Peyer's patch (tissue), 4 donors: ENCODE measurements at regions not wholly inside any gene's neighbourhood (a gene's known extent, or its start where the extent isn't known, plus 50 kb on each side); places are given as distances from the start of the nearest gene placed in this dataset.

Experiments used
- DNase-seq, 3 donors: peaks; one replicate each; pipeline ENCODE4 v3.0.0-alpha.2; 2017 to 2019
- H3K27ac ChIP-seq, 4 donors: fragments of 200-600 bp; sonication (generic); one replicate each; pipeline ENCODE4 v1.5.1; 2016 to 2019
- H3K27me3 ChIP-seq, 2 donors: fragments of 200-600 bp; sonication (generic); one replicate each; pipeline ENCODE4 v1.5.1; 2019
- H3K36me3 ChIP-seq, 3 donors: fragments of 200-600 bp; sonication (generic); one replicate each; pipeline ENCODE4 v1.5.1; 2016 to 2019
- H3K4me1 ChIP-seq, 4 donors: fragments of 200-600 bp; sonication (generic); one replicate each; pipeline ENCODE4 v1.5.1; 2016 to 2019
- H3K4me3 ChIP-seq, 4 donors: fragments of 200-600 bp; sonication (generic); 1 replicate in 3 of 4; 2 replicates in 1 of 4; pipeline ENCODE4 v1.5.1; 2016 to 2019; ENCODE audit warnings: mild to moderate bottlenecking in 1 of 4
- H3K9me3 ChIP-seq, 4 donors: fragments of 200-600 bp; sonication (generic); one replicate each; pipeline ENCODE4 v1.5.1; 2016 to 2019; ENCODE audit warnings: mild to moderate bottlenecking in 1 of 4
- POLR2A ChIP-seq, 2 donors: fragments of 450-650 bp; IDR thresholded peaks; one replicate each; pipeline ENCODE4 v1.5.1; 2017; ENCODE audit warnings: antibody characterized with exemption in 2 of 2, mild to moderate bottlenecking in 2 of 2, moderate library complexity in 2 of 2
- TF ChIP-seq, protein P1 (sequence below), 6 experiments: fragments of 450-650 bp in 4 of 6; fragments of 200-600 bp in 2 of 6; sonication (generic) in 1 of 6; IDR thresholded peaks; one replicate each; pipeline ENCODE4 v1.5.1; 2017 to 2019; ENCODE audit warnings: antibody characterized with exemption in 6 of 6, mild to moderate bottlenecking in 3 of 6, moderate library complexity in 1 of 6

DNA sequence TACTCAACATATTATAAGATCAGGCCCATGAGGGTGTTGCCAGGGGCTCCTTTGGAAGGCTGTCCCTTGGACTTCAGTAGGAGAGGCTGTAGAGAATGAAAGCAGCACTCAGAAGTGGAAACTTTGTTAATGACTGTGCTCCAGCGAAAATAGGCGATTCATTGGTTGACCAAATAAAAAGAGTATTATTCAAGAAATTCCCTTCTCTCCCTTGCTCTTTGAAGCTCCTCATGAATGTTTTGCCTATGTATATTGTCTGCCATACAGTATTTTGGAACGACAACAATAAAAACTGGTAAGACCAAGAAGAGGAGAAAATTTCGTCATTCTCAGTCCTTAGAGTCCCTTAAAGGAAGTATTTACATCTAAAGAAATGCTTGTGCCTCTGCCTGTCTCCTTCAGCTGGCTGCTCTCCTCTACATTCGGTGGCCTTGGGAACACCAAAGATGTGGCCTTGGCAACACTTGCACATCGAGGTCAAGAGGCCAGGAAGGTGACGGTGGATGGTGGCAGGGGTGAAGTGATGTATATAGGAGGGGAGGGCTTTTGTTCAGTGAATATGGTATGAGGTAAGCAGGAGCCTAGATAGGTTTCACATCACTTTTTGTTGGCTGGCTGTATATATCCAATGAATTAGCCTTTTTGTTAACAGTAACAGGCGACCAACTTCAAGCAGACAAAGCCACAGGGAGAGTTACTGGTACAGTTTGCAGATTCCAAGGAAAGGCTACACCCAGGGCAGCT lies 95.0 kb upstream of the ACTBL2 start:
- Histone ChIP-seq H3K27ac (no peak overlapping the region), H3K4me1 (no peaks in the 10 kb centered on the region)
- TF ChIP-seq, protein P1, sequence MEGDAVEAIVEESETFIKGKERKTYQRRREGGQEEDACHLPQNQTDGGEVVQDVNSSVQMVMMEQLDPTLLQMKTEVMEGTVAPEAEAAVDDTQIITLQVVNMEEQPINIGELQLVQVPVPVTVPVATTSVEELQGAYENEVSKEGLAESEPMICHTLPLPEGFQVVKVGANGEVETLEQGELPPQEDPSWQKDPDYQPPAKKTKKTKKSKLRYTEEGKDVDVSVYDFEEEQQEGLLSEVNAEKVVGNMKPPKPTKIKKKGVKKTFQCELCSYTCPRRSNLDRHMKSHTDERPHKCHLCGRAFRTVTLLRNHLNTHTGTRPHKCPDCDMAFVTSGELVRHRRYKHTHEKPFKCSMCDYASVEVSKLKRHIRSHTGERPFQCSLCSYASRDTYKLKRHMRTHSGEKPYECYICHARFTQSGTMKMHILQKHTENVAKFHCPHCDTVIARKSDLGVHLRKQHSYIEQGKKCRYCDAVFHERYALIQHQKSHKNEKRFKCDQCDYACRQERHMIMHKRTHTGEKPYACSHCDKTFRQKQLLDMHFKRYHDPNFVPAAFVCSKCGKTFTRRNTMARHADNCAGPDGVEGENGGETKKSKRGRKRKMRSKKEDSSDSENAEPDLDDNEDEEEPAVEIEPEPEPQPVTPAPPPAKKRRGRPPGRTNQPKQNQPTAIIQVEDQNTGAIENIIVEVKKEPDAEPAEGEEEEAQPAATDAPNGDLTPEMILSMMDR (IDR thresholded peaks at IDR 0.05): no peak
- TF ChIP-seq POLR2A (IDR thresholded peaks at IDR 0.05): no peak

GRCh38 chr5:57576317-57576716 lies 93.7 kb upstream of the ACTBL2 start:
- no peak for TF ChIP-seq POLR2A (IDR thresholded peaks at IDR 0.05)
- TF ChIP-seq, protein P1 (IDR thresholded peaks at IDR 0.05): no peak
- Histone ChIP-seq H3K36me3 (no peaks in the 10 kb centered on the region), H3K27ac (no peak overlapping the region), H3K4me1 (no peaks in the 10 kb centered on the region), H3K9me3 (no peaks in the 10 kb centered on the region), H3K4me3 (no peak overlapping the region), H3K27me3 (no peaks in the 10 kb centered on the region)
- DNase-seq: no peak

More for the DNA sequence above, 95.0 kb upstream of the ACTBL2 start:
- H3K27me3 ChIP-seq: no peaks in the 10 kb centered on the region
- H3K4me3 ChIP-seq: no peak overlapping the region
- no peaks in the 10 kb centered on the region for H3K36me3 ChIP-seq
- no peak for DNase-seq
- H3K9me3 ChIP-seq: no peaks in the 10 kb centered on the region

DNA sequence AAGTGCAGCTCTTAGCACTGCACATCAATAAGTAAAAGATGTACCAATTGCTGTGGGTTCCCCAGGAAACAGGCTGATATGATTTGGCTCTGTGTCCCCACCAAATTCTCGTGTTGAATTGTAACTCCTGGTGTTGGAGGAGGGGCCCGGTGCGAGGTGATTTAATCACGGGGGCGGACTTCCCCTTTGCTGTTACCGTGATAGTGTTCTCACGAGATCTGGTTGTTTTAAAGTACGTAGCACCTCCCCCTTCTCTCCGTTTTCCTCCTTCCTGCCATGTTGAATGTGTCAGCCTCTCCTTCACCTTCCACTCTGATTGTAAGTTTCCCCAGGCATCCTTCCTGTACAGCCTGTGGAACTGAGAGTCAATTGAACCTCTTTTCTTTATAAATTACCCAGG lies 93.2 kb upstream of the ACTBL2 start:
- no peak overlapping the region for H3K27ac ChIP-seq
- no peak for DNase-seq
- no peaks in the 10 kb centered on the region for H3K27me3 ChIP-seq
- no peaks in the 10 kb centered on the region for H3K36me3 ChIP-seq
- H3K4me1 ChIP-seq: no peaks in the 10 kb centered on the region
- H3K4me3 ChIP-seq: no peak overlapping the region
- no peak for TF ChIP-seq POLR2A (IDR thresholded peaks at IDR 0.05)
- H3K9me3 ChIP-seq: no peaks in the 10 kb centered on the region

- TF ChIP-seq, protein P1 (IDR thresholded peaks at IDR 0.05): no peak
- no peak for TF ChIP-seq POLR2A (IDR thresholded peaks at IDR 0.05)
- no peaks in the 10 kb centered on the region for H3K36me3 ChIP-seq
- no peak for DNase-seq
- no peak overlapping the region for H3K27ac ChIP-seq
- H3K4me3 ChIP-seq: no peak overlapping the region
- no peaks in the 10 kb centered on the region for H3K9me3 ChIP-seq
- H3K4me1 ChIP-seq: no peaks in the 10 kb centered on the region
- H3K27me3 ChIP-seq: no peaks in the 10 kb centered on the region
Observed at GRCh38 chr5:57572461-57572860, 89.8 kb upstream of the ACTBL2 start.

- no peaks in the 10 kb centered on the region for H3K27me3 ChIP-seq
- H3K4me3 ChIP-seq: no peak overlapping the region
- H3K9me3 ChIP-seq: no peaks in the 10 kb centered on the region
- H3K36me3 ChIP-seq: no peaks in the 10 kb centered on the region
- TF ChIP-seq, protein P1 (IDR thresholded peaks at IDR 0.05): no peak
- TF ChIP-seq POLR2A (IDR thresholded peaks at IDR 0.05): no peak
- H3K27ac ChIP-seq: no peak overlapping the region
- no peak for DNase-seq
- H3K4me1 ChIP-seq: no peaks in the 10 kb centered on the region
Observed at GRCh38 chr5:57569601-57570000, 87.0 kb upstream of the ACTBL2 start.

- Histone ChIP-seq H3K36me3 (no peaks in the 10 kb centered on the region), H3K4me1 (no peaks in the 10 kb centered on the region), H3K4me3 (no peak overlapping the region), H3K27me3 (no peaks in the 10 kb centered on the region), H3K27ac (no peak overlapping the region), H3K9me3 (no peaks in the 10 kb centered on the region)
- TF ChIP-seq, protein P1 (IDR thresholded peaks at IDR 0.05): no peak
- TF ChIP-seq POLR2A (IDR thresholded peaks at IDR 0.05): no peak
- DNase-seq: no peak
Observed at GRCh38 chr5:57568136-57568535, 85.5 kb upstream of the ACTBL2 start.
